Muscle of leg (tissue), 3 donors: ENCODE measurements at regions not wholly inside any gene's neighbourhood (a gene's known extent, or its start where the extent isn't known, plus 50 kb on each side); places are given as distances from the start of the nearest gene placed in this dataset.

Experiments
- DNase-seq: peaks from one replicate; pipeline ENCODE4 v3.0.0; 2013
- H3K27ac ChIP-seq: one replicate; pipeline ENCODE4 v1.5.1; 2013; ENCODE audit warnings: mild to moderate bottlenecking, low read length, control low read depth
- H3K27me3 ChIP-seq: one replicate; pipeline ENCODE4 v1.6.1; 2013; ENCODE audit warnings: low read length; ENCODE audit not compliant: control insufficient read depth, insufficient read depth
- H3K36me3 ChIP-seq: one replicate; pipeline ENCODE4 v1.6.1; 2013; ENCODE audit warnings: low read length; ENCODE audit not compliant: control insufficient read depth, insufficient read depth
- H3K4me1 ChIP-seq: one replicate; pipeline ENCODE4 v1.6.1; 2013; ENCODE audit warnings: low read length; ENCODE audit not compliant: control insufficient read depth, insufficient read depth
- H3K4me3 ChIP-seq: one replicate; pipeline ENCODE4 v1.5.1; 2013; ENCODE audit warnings: low read length, control low read depth
- H3K9me3 ChIP-seq: replicated peaks from 2 replicates; pipeline ENCODE4 v1.6.1; 2013; ENCODE audit warnings: low read depth, low read length; ENCODE audit not compliant: control insufficient read depth
- WGBS: methylation state at CpG from one replicate; pipeline ENCODE4 v1.1.5; 2013; ENCODE audit warnings: missing lambda C conversion rate; ENCODE audit not compliant: insufficient coverage; 5-methylcytosine and 5-hydroxymethylcytosine counted together

GRCh38 chr16:87068762-87069150 lies 248.4 kb downstream of the C16orf95 start:
- WGBS, result 83% methylated on average over 20 of the region's 20 CpGs
- Histone ChIP-seq H3K4me1 (no peaks in the 10 kb centered on the region), H3K27me3 (peaks cover 68% of the 10 kb centered on the region), H3K4me3 (no peak overlapping the region), H3K27ac (no peak overlapping the region), H3K9me3 (no peaks in the 10 kb centered on the region), H3K36me3 (no peaks in the 10 kb centered on the region)
- DNase-seq, result no peak

GRCh38 chr16:87070657-87071056 lies 246.5 kb downstream of the C16orf95 start:
- DNase-seq, result no peak
- peaks cover 64% of the 10 kb centered on the region for H3K27me3 ChIP-seq
- no peaks in the 10 kb centered on the region for H3K4me1 ChIP-seq
- H3K9me3 ChIP-seq, result no peaks in the 10 kb centered on the region
- 83% methylated on average over 8 of the region's 9 CpGs for WGBS
- H3K36me3 ChIP-seq, result no peaks in the 10 kb centered on the region
- H3K27ac ChIP-seq, result no peak overlapping the region
- H3K4me3 ChIP-seq, result no peak overlapping the region

GRCh38 chr16:87072101-87072500 lies 245.1 kb downstream of the C16orf95 start:
- 73% methylated on average over 5 of the region's 8 CpGs for WGBS
- H3K27ac ChIP-seq, result no peak overlapping the region

GRCh38 chr16:87074641-87075318 lies 242.4 kb downstream of the C16orf95 start:
- Histone ChIP-seq H3K4me3 (no peak overlapping the region), H3K27me3 (peaks cover 46% of the 10 kb centered on the region), H3K36me3 (no peaks in the 10 kb centered on the region), H3K4me1 (no peaks in the 10 kb centered on the region), H3K27ac (no peak overlapping the region), H3K9me3 (peaks cover 4% of the 10 kb centered on the region)
- no peak for DNase-seq
- WGBS, result 68% methylated on average over 14 of the region's 19 CpGs

More at GRCh38 chr16:87072101-87072500, 245.1 kb downstream of the C16orf95 start:
- DNase-seq, result no peak
- Histone ChIP-seq H3K4me1 (no peaks in the 10 kb centered on the region), H3K4me3 (no peak overlapping the region), H3K36me3 (no peaks in the 10 kb centered on the region), H3K9me3 (no peaks in the 10 kb centered on the region), H3K27me3 (peaks cover 63% of the 10 kb centered on the region)

GRCh38 chr16:87075319-87075860 lies 241.8 kb downstream of the C16orf95 start:
- peaks cover 40% of the 10 kb centered on the region for H3K27me3 ChIP-seq

GRCh38 chr16:87076331-87076949 lies 240.8 kb downstream of the C16orf95 start:
- H3K4me3 ChIP-seq, result no peak overlapping the region
- no peak for DNase-seq
- H3K9me3 ChIP-seq, result peaks cover 10% of the 10 kb centered on the region
- H3K36me3 ChIP-seq, result no peaks in the 10 kb centered on the region
- H3K4me1 ChIP-seq, result no peaks in the 10 kb centered on the region
- peaks cover 32% of the 10 kb centered on the region for H3K27me3 ChIP-seq
- H3K27ac ChIP-seq, result no peak overlapping the region
- 73% methylated on average over 18 of the region's 20 CpGs for WGBS

More at GRCh38 chr16:87075319-87075860, 241.8 kb downstream of the C16orf95 start:
- no peak overlapping the region for H3K4me3 ChIP-seq
- H3K9me3 ChIP-seq, result peaks cover 4% of the 10 kb centered on the region
- H3K4me1 ChIP-seq, result no peaks in the 10 kb centered on the region
- H3K27ac ChIP-seq, result no peak overlapping the region
- no peaks in the 10 kb centered on the region for H3K36me3 ChIP-seq
- no peak for DNase-seq
- WGBS, result 85% methylated on average over 9 of the region's 12 CpGs

DNA sequence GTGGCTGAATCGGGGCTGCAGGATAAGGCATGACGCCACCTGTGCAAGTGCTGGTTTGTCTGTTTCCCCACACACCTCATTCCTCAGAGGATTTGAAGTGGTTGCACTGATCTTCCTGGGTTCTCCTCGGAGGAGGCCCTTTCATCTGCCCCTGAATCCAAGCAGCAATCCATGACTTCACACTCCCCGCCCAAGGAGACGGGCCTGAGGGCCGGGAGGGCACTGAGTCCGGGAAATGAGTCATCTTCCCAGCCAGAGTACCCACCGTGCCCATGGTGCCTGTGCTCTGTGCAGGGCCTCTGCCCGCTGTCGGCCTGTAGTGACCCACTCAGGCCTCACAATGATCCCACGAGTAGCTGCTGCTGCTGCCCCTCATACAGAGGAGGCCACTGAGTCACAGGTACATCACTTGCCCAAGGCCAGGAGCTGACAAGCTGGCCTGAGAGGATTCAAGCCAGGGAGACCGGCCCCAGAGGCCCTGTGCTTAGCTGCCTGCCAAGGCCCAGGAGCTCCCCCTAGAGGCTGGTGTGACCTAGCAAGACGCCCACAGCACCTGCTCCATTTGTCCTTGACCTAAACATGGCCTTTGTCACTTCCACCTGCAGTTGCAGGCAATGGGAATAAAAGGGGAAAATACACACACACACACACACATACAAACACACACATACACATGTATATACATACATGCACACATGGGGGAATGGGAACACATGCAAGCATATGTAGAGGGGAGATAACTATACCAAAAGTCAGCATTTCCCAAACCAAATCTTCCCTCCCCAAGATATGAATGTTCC lies 240.0 kb downstream of the C16orf95 start:
- DNase-seq, result no peak
- peaks cover 31% of the 10 kb centered on the region for H3K27me3 ChIP-seq
- H3K9me3 ChIP-seq, result peaks cover 15% of the 10 kb centered on the region
- H3K4me3 ChIP-seq, result no peak overlapping the region
- no peaks in the 10 kb centered on the region for H3K36me3 ChIP-seq
- no peak overlapping the region for H3K27ac ChIP-seq
- no peaks in the 10 kb centered on the region for H3K4me1 ChIP-seq
- 66% methylated on average over 9 of the region's 13 CpGs for WGBS

DNA sequence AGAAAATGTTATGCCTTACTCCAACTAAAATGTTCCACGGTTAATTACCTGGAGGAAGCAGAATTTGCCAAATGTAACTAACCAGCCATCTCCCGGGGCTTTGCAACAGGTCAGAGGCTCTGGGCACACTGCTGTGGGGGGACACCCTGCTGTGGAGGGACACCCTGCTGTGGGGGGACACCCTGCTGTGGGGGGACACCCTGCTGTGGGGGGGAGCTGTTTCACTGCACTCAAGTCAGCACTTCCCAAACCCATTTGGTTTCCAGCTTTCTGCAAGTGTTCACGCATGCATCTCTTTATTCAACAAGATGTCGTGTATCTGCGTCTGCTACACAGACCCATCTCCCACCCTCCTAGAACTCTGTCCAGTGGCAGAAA lies 239.5 kb downstream of the C16orf95 start:
- no peak for DNase-seq
- H3K9me3 ChIP-seq, result peaks cover 20% of the 10 kb centered on the region
- no peak overlapping the region for H3K4me3 ChIP-seq
- H3K36me3 ChIP-seq, result no peaks in the 10 kb centered on the region
- H3K27ac ChIP-seq, result no peak overlapping the region
- H3K4me1 ChIP-seq, result no peaks in the 10 kb centered on the region
- H3K27me3 ChIP-seq, result peaks cover 27% of the 10 kb centered on the region
- no CpG with 5 or more reads among the region's 5 CpGs for WGBS

- WGBS, result no CpG with 5 or more reads among the region's 4 CpGs
- H3K27me3 ChIP-seq, result peaks cover 18% of the 10 kb centered on the region
Observed at GRCh38 chr16:87080571-87081167, 236.5 kb downstream of the C16orf95 start.

DNA sequence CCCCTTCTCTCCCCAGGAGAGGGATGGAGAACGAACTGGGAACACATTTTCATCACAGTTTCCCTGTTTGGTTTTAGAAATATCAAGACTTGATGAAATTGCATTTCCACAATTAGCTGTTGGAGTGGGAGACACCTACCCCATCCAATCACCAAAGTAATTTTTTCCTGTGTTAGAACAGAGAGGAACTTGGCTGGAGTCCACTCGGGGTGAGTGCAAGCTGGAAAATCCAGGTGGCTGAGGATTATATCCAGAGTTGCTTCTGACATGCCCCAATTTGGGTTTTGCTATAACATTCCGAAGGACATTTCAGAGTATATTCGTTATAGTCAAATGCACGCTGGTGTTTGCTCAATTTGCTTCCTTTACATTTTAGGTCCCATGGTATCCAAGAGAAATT lies 231.8 kb downstream of the C16orf95 start:
- H3K4me1 ChIP-seq, result no peaks in the 10 kb centered on the region
- WGBS, result 77% methylated on average over 4 of the region's 5 CpGs
- peaks cover 3% of the 10 kb centered on the region for H3K27me3 ChIP-seq
- no peak overlapping the region for H3K4me3 ChIP-seq
- peaks cover 19% of the 10 kb centered on the region for H3K9me3 ChIP-seq
- H3K36me3 ChIP-seq, result no peaks in the 10 kb centered on the region
- H3K27ac ChIP-seq, result no peak overlapping the region
- DNase-seq, result no peak

More at GRCh38 chr16:87080571-87081167, 236.5 kb downstream of the C16orf95 start:
- no peak overlapping the region for H3K27ac ChIP-seq
- DNase-seq, result no peak
- H3K4me3 ChIP-seq, result no peak overlapping the region
- H3K4me1 ChIP-seq, result no peaks in the 10 kb centered on the region
- H3K36me3 ChIP-seq, result no peaks in the 10 kb centered on the region
- H3K9me3 ChIP-seq, result peaks cover 22% of the 10 kb centered on the region
